HEK293T (cell line): ENCODE measurements at regions not wholly inside any gene's neighbourhood (a gene's known extent, or its start where the extent isn't known, plus 50 kb on each side); places are given as distances from the start of the nearest gene placed in this dataset.

Source experiments
- ARNT ChIP-seq: fragments of 450-650 bp; IDR thresholded peaks from 2 replicates; pipeline ENCODE4 v1.6.1; 2017; ENCODE audit warnings: mild to moderate bottlenecking
- BHLHE40 ChIP-seq: fragments of 450-650 bp; IDR thresholded peaks from 2 replicates; pipeline ENCODE4 v1.6.1; 2016; ENCODE audit warnings: mild to moderate bottlenecking, moderate library complexity, borderline replicate concordance
- CTBP1 ChIP-seq: fragments of 450-650 bp; IDR thresholded peaks from 2 replicates; pipeline ENCODE4 v1.6.1; 2016; ENCODE audit warnings: borderline replicate concordance
- ELF4 ChIP-seq: fragments of 450-650 bp; IDR thresholded peaks from 2 replicates; pipeline ENCODE4 v1.6.1; 2017; ENCODE audit warnings: antibody characterized with exemption
- FOXA1 ChIP-seq: fragments of 450-650 bp; IDR thresholded peaks from 2 replicates; pipeline ENCODE4 v1.6.1; 2016; ENCODE audit warnings: mild to moderate bottlenecking
- FOXK2 ChIP-seq: fragments of 450-650 bp; IDR thresholded peaks from 2 replicates; pipeline ENCODE4 v1.6.1; 2016; ENCODE audit warnings: mild to moderate bottlenecking
- FOXM1 ChIP-seq: fragments of 450-650 bp; IDR thresholded peaks from 2 replicates; pipeline ENCODE4 v1.6.1; 2017; ENCODE audit warnings: mild to moderate bottlenecking, borderline replicate concordance
- HDGF ChIP-seq: fragments of 450-650 bp; IDR thresholded peaks from 2 replicates; pipeline ENCODE4 v1.6.1; 2017; ENCODE audit warnings: antibody characterized with exemption, borderline replicate concordance
- LEF1 ChIP-seq: fragments of 450-650 bp; IDR thresholded peaks from 2 replicates; pipeline ENCODE4 v1.6.1; 2017; ENCODE audit warnings: mild to moderate bottlenecking, borderline replicate concordance
- NFRKB ChIP-seq: fragments of 450-650 bp; IDR thresholded peaks from 2 replicates; pipeline ENCODE4 v1.6.1; 2016; ENCODE audit warnings: mild to moderate bottlenecking, moderate library complexity
- PKNOX1 ChIP-seq: fragments of 450-650 bp; IDR thresholded peaks from 2 replicates; pipeline ENCODE4 v1.6.1; 2016
- SP1 ChIP-seq: fragments of 450-650 bp; IDR thresholded peaks from 2 replicates; pipeline ENCODE4 v1.6.1; 2017
- SUZ12 ChIP-seq: fragments of 450-650 bp; IDR thresholded peaks from 2 replicates; pipeline ENCODE4 v1.6.1; 2016; ENCODE audit warnings: mild to moderate bottlenecking
- ZNF384 ChIP-seq: fragments of 450-650 bp; IDR thresholded peaks from 2 replicates; pipeline ENCODE4 v1.6.1; 2016

- TF ChIP-seq ZNF384 (no peak), FOXK2 (no peak), FOXM1 (no peak), SUZ12 (no peak), NFRKB (no peak), PKNOX1 (no peak), ARNT (no peak), BHLHE40 (no peak), ELF4 (no peak), FOXA1 (no peak), SP1 (no peak), LEF1 (no peak), HDGF (no peak), CTBP1 (no peak)
These were observed 95.9 kb upstream of the SGIP1 start for GRCh38 chr1:66438062-66438461.
